ENCODE measurements at regions not wholly inside any gene's neighbourhood (a gene's known extent, or its start where the extent isn't known, plus 50 kb on each side); places are given as distances from the start of the nearest gene placed in this dataset.

- no peak overlapping the region for H3K4me3 Mint-ChIP-seq
- H3K9me3 Mint-ChIP-seq, result no peaks in the 10 kb centered on the region
- H3K4me1 Mint-ChIP-seq (ENCODE audit: low read depth), result peaks cover 16% of the 10 kb centered on the region
- no peak for DNase-seq (ENCODE audit: low spot score)
- no peaks in the 10 kb centered on the region for H3K27me3 Mint-ChIP-seq (ENCODE audit: low read depth)
- H3K27ac Mint-ChIP-seq, result no peak overlapping the region
- H3K36me3 Mint-ChIP-seq (ENCODE audit: low read depth), result no peaks in the 10 kb centered on the region
Observed at GRCh38 chr2:136253288-136254004, 135.5 kb upstream of the CXCR4 start.

GRCh38 chr2:136251885-136252585 lies 134.1 kb upstream of the CXCR4 start:
- no peak overlapping the region for H3K27ac Mint-ChIP-seq
- H3K27me3 Mint-ChIP-seq (ENCODE audit: low read depth), result no peaks in the 10 kb centered on the region
- no peaks in the 10 kb centered on the region for H3K36me3 Mint-ChIP-seq (ENCODE audit: low read depth)
- H3K9me3 Mint-ChIP-seq, result no peaks in the 10 kb centered on the region
- no peak for DNase-seq (ENCODE audit: low spot score)
- peaks cover 16% of the 10 kb centered on the region for H3K4me1 Mint-ChIP-seq (ENCODE audit: low read depth)
- H3K4me3 Mint-ChIP-seq, result no peak overlapping the region

- Mint-ChIP-seq H3K4me3 (no peak overlapping the region), H3K4me1 (ENCODE audit: low read depth) (peaks cover 16% of the 10 kb centered on the region), H3K36me3 (ENCODE audit: low read depth) (no peaks in the 10 kb centered on the region), H3K27ac (no peak overlapping the region), H3K27me3 (ENCODE audit: low read depth) (no peaks in the 10 kb centered on the region), H3K9me3 (no peaks in the 10 kb centered on the region)
- no peak for DNase-seq (ENCODE audit: low spot score)
Observed at GRCh38 chr2:136251197-136251884, 133.4 kb upstream of the CXCR4 start.

GRCh38 chr2:136250131-136250530 lies 132.2 kb upstream of the CXCR4 start:
- H3K4me1 Mint-ChIP-seq (ENCODE audit: low read depth), result peaks cover 10% of the 10 kb centered on the region
- no peaks in the 10 kb centered on the region for H3K36me3 Mint-ChIP-seq (ENCODE audit: low read depth)
- H3K27ac Mint-ChIP-seq, result no peak overlapping the region
- no peaks in the 10 kb centered on the region for H3K27me3 Mint-ChIP-seq (ENCODE audit: low read depth)
- no peak for DNase-seq (ENCODE audit: low spot score)
- H3K9me3 Mint-ChIP-seq, result no peaks in the 10 kb centered on the region
- no peak overlapping the region for H3K4me3 Mint-ChIP-seq

GRCh38 chr2:136248907-136249306 lies 131.0 kb upstream of the CXCR4 start:
- Mint-ChIP-seq H3K27me3 (ENCODE audit: low read depth) (no peaks in the 10 kb centered on the region), H3K9me3 (no peaks in the 10 kb centered on the region), H3K36me3 (ENCODE audit: low read depth) (no peaks in the 10 kb centered on the region), H3K4me3 (no peak overlapping the region), H3K27ac (no peak overlapping the region), H3K4me1 (ENCODE audit: low read depth) (peaks cover 10% of the 10 kb centered on the region)
- DNase-seq (ENCODE audit: low spot score), result no peak

- H3K4me1 Mint-ChIP-seq (ENCODE audit: low read depth), result peaks cover 10% of the 10 kb centered on the region
- no peak overlapping the region for H3K27ac Mint-ChIP-seq
- DNase-seq (ENCODE audit: low spot score), result no peak
- H3K27me3 Mint-ChIP-seq (ENCODE audit: low read depth), result no peaks in the 10 kb centered on the region
- no peak overlapping the region for H3K4me3 Mint-ChIP-seq
- H3K9me3 Mint-ChIP-seq, result no peaks in the 10 kb centered on the region
- H3K36me3 Mint-ChIP-seq (ENCODE audit: low read depth), result no peaks in the 10 kb centered on the region
Observed at GRCh38 chr2:136248242-136248641, 130.3 kb upstream of the CXCR4 start.

- Mint-ChIP-seq H3K36me3 (ENCODE audit: low read depth) (no peaks in the 10 kb centered on the region), H3K4me1 (ENCODE audit: low read depth) (peaks cover 19% of the 10 kb centered on the region), H3K4me3 (no peak overlapping the region), H3K27ac (no peak overlapping the region), H3K9me3 (no peaks in the 10 kb centered on the region), H3K27me3 (ENCODE audit: low read depth) (no peaks in the 10 kb centered on the region)
- peak; percentile 51 for DNase-seq (ENCODE audit: low spot score)
Observed at GRCh38 chr2:136247204-136247950, 129.4 kb upstream of the CXCR4 start.

GRCh38 chr2:136246086-136246669 lies 128.2 kb upstream of the CXCR4 start:
- H3K9me3 Mint-ChIP-seq, result no peaks in the 10 kb centered on the region
- no peaks in the 10 kb centered on the region for H3K36me3 Mint-ChIP-seq (ENCODE audit: low read depth)
- H3K4me1 Mint-ChIP-seq (ENCODE audit: low read depth), result peaks cover 24% of the 10 kb centered on the region
- no peak for DNase-seq (ENCODE audit: low spot score)
- no peak overlapping the region for H3K4me3 Mint-ChIP-seq
- no peaks in the 10 kb centered on the region for H3K27me3 Mint-ChIP-seq (ENCODE audit: low read depth)
- H3K27ac Mint-ChIP-seq, result no peak overlapping the region

- Mint-ChIP-seq H3K36me3 (ENCODE audit: low read depth) (peaks cover 3% of the 10 kb centered on the region), H3K27ac (no peak overlapping the region), H3K9me3 (no peaks in the 10 kb centered on the region), H3K4me1 (ENCODE audit: low read depth) (peaks cover 25% of the 10 kb centered on the region), H3K4me3 (no peak overlapping the region), H3K27me3 (ENCODE audit: low read depth) (no peaks in the 10 kb centered on the region)
- no peak for DNase-seq (ENCODE audit: low spot score)
Observed at GRCh38 chr2:136245211-136245610, 127.3 kb upstream of the CXCR4 start.

GRCh38 chr2:136244536-136244885 lies 126.6 kb upstream of the CXCR4 start:
- Mint-ChIP-seq H3K9me3 (no peaks in the 10 kb centered on the region), H3K4me3 (no peak overlapping the region), H3K27ac (no peak overlapping the region), H3K4me1 (ENCODE audit: low read depth) (peaks cover 30% of the 10 kb centered on the region), H3K36me3 (ENCODE audit: low read depth) (peaks cover 3% of the 10 kb centered on the region), H3K27me3 (ENCODE audit: low read depth) (no peaks in the 10 kb centered on the region)
- no peak for DNase-seq (ENCODE audit: low spot score)

GRCh38 chr2:136243638-136244535 lies 125.9 kb upstream of the CXCR4 start:
- Mint-ChIP-seq H3K27me3 (ENCODE audit: low read depth) (no peaks in the 10 kb centered on the region), H3K27ac (no peak overlapping the region), H3K4me1 (ENCODE audit: low read depth) (peaks cover 35% of the 10 kb centered on the region), H3K9me3 (no peaks in the 10 kb centered on the region), H3K4me3 (no peak overlapping the region), H3K36me3 (ENCODE audit: low read depth) (peaks cover 3% of the 10 kb centered on the region)
- no peak for DNase-seq (ENCODE audit: low spot score)

GRCh38 chr2:136242687-136243277 lies 124.8 kb upstream of the CXCR4 start:
- Mint-ChIP-seq H3K4me3 (peak overlapping the region; percentile 15), H3K27me3 (ENCODE audit: low read depth) (no peaks in the 10 kb centered on the region), H3K27ac (peak overlapping the region; percentile 82), H3K9me3 (no peaks in the 10 kb centered on the region), H3K4me1 (ENCODE audit: low read depth) (peaks cover 44% of the 10 kb centered on the region), H3K36me3 (ENCODE audit: low read depth) (peaks cover 6% of the 10 kb centered on the region)
- peak; percentile 63 for DNase-seq (ENCODE audit: low spot score)
